ENCODE measurements at regions not wholly inside any gene's neighbourhood (a gene's known extent, or its start where the extent isn't known, plus 50 kb on each side); places are given as distances from the start of the nearest gene placed in this dataset.

DNA sequence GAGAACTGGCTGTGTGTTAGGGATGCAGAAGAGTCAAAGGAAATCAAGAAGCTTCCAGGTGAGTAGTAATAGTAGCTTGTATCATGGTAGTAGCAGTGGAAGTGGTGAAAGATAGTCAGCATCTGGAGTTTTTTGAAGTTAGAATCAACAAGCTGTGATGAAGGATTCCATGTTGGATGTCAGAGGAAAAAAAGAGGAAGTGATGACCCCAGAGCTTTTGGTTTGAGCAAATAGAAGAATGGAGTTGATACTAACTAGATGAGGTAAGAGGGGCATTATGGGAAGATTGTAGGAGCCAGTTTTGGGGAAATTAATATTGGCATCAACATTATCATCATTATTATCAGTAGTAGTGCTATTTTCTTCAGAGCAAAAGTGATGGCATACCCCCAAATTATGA lies 542.2 kb downstream of the XIRP2 start:
- TF ChIP-seq, protein P1, sequence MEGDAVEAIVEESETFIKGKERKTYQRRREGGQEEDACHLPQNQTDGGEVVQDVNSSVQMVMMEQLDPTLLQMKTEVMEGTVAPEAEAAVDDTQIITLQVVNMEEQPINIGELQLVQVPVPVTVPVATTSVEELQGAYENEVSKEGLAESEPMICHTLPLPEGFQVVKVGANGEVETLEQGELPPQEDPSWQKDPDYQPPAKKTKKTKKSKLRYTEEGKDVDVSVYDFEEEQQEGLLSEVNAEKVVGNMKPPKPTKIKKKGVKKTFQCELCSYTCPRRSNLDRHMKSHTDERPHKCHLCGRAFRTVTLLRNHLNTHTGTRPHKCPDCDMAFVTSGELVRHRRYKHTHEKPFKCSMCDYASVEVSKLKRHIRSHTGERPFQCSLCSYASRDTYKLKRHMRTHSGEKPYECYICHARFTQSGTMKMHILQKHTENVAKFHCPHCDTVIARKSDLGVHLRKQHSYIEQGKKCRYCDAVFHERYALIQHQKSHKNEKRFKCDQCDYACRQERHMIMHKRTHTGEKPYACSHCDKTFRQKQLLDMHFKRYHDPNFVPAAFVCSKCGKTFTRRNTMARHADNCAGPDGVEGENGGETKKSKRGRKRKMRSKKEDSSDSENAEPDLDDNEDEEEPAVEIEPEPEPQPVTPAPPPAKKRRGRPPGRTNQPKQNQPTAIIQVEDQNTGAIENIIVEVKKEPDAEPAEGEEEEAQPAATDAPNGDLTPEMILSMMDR (conservative IDR thresholded peaks at IDR 0.05; ENCODE audit: low read length): no peak
- no peak for TF ChIP-seq EZH2phosphoT487 (IDR thresholded peaks at IDR 0.05; ENCODE audit: borderline replicate concordance, low read depth, low read length)
